GM12865 (cell line): ENCODE measurements at regions not wholly inside any gene's neighbourhood (a gene's known extent, or its start where the extent isn't known, plus 50 kb on each side); places are given as distances from the start of the nearest gene placed in this dataset.
A peak's percentile ranks its signal among the peaks of the same experiment; 100 is the strongest.

Source experiments
- DNase-seq: peaks from one replicate; pipeline ENCODE4 v3.0.0; 2010; ENCODE audit warnings: low read depth
- H3K4me3 ChIP-seq: 2 replicates; pipeline ENCODE4 v1.5.1; 2011; ENCODE audit warnings: mild to moderate bottlenecking, low read depth, low read length, control low read depth
- CTCF ChIP-seq: IDR thresholded peaks from 2 replicates; pipeline ENCODE4 v1.5.1; 2011; ENCODE audit warnings: low read length, control low read depth, low read depth, inconsistent platforms; ENCODE audit not compliant: insufficient read depth; ENCODE audit errors: missing control alignments

- no peak for TF ChIP-seq CTCF
- no peak for DNase-seq
- H3K4me3 ChIP-seq: no peak overlapping the region
These were observed 71.0 kb upstream of the THUMPD2 start for GRCh38 chr2:39849982-39850526.

GRCh38 chr2:39849064-39849463 lies 70.0 kb upstream of the THUMPD2 start:
- H3K4me3 ChIP-seq: no peak overlapping the region
- no peak for DNase-seq
- TF ChIP-seq CTCF: no peak

GRCh38 chr2:39845460-39846146 lies 66.5 kb upstream of the THUMPD2 start:
- no peak for DNase-seq

GRCh38 chr2:39839261-39839848 lies 60.3 kb upstream of the THUMPD2 start:
- no peak overlapping the region for H3K4me3 ChIP-seq
- no peak for TF ChIP-seq CTCF
- DNase-seq: peak; percentile 17

More at GRCh38 chr2:39845460-39846146, 66.5 kb upstream of the THUMPD2 start:
- H3K4me3 ChIP-seq: no peak overlapping the region
- TF ChIP-seq CTCF: no peak

- no peak for DNase-seq
- no peak for TF ChIP-seq CTCF
- no peak overlapping the region for H3K4me3 ChIP-seq
These were observed 59.5 kb upstream of the THUMPD2 start for GRCh38 chr2:39838589-39838988.

- TF ChIP-seq CTCF: peak; percentile 92
- no peak overlapping the region for H3K4me3 ChIP-seq
- DNase-seq: peak; percentile 62
These were observed 58.9 kb upstream of the THUMPD2 start for GRCh38 chr2:39837856-39838453.
